H9 (cell line): ENCODE measurements at regions not wholly inside any gene's neighbourhood (a gene's known extent, or its start where the extent isn't known, plus 50 kb on each side); places are given as distances from the start of the nearest gene placed in this dataset.

ENCODE experiments used
- DNase-seq: peaks from one replicate; pipeline ENCODE4 v3.0.0-alpha.2; 2017
- H2AFZ ChIP-seq: one replicate; pipeline ENCODE4 v1.6.1; 2013; ENCODE audit warnings: mild to moderate bottlenecking, low read length, control low read depth, moderate library complexity
- H2AK5ac ChIP-seq: 2 replicates; pipeline ENCODE4 v1.6.1; 2013; ENCODE audit warnings: low read length, control low read depth, mixed read lengths; ENCODE audit not compliant: insufficient read length
- H2BK120ac ChIP-seq: one replicate; pipeline ENCODE4 v1.6.1; 2013; ENCODE audit warnings: low read depth, mild to moderate bottlenecking, low read length, control low read depth, inconsistent platforms; ENCODE audit not compliant: poor library complexity, severe bottlenecking
- H2BK12ac ChIP-seq: 2 replicates; pipeline ENCODE4 v1.6.1; 2013; ENCODE audit warnings: low read length, control low read depth, mixed read lengths, low read depth; ENCODE audit not compliant: insufficient read length
- H2BK15ac ChIP-seq: 2 replicates; pipeline ENCODE4 v1.6.1; 2013; ENCODE audit warnings: low read depth, low read length, control low read depth
- H2BK20ac ChIP-seq: one replicate; pipeline ENCODE4 v1.6.1; 2013; ENCODE audit warnings: low read depth, mild to moderate bottlenecking, low read length, control low read depth, inconsistent platforms; ENCODE audit not compliant: poor library complexity, severe bottlenecking
- H2BK5ac ChIP-seq: 2 replicates; pipeline ENCODE4 v1.6.1; 2013; ENCODE audit warnings: low read length, control low read depth, mixed read lengths; ENCODE audit not compliant: insufficient read length
- H3K14ac ChIP-seq: 2 replicates; pipeline ENCODE4 v1.6.1; 2013; ENCODE audit warnings: low read length, control low read depth; ENCODE audit not compliant: insufficient read depth
- H3K18ac ChIP-seq: 2 replicates; pipeline ENCODE4 v1.6.1; 2013; ENCODE audit warnings: low read depth, mild to moderate bottlenecking, mixed read lengths, low read length, control low read depth; ENCODE audit not compliant: insufficient read length
- H3K23ac ChIP-seq: 2 replicates; pipeline ENCODE4 v1.6.1; 2013; ENCODE audit warnings: low read length, control low read depth, mixed read lengths, low read depth; ENCODE audit not compliant: insufficient read length
- H3K23me2 ChIP-seq: 2 replicates; pipeline ENCODE4 v1.6.1; 2013; ENCODE audit warnings: low read depth, mild to moderate bottlenecking, mixed read lengths, low read length, control low read depth; ENCODE audit not compliant: insufficient read length, poor library complexity, severe bottlenecking
- H3K27ac ChIP-seq: 2 replicates; pipeline ENCODE4 v1.5.1; 2013; ENCODE audit warnings: low read length, control low read depth, mixed read lengths, low read depth; ENCODE audit not compliant: insufficient read length
- H3K27me3 ChIP-seq: 2 replicates; pipeline ENCODE4 v1.6.1; 2013; ENCODE audit warnings: low read length, control low read depth, inconsistent platforms; ENCODE audit not compliant: insufficient read depth
- H3K4ac ChIP-seq: 2 replicates; pipeline ENCODE4 v1.6.1; 2013; ENCODE audit warnings: low read depth, mild to moderate bottlenecking, control low read depth, inconsistent platforms, low read length, moderate library complexity
- H3K4me1 ChIP-seq: 2 replicates; pipeline ENCODE4 v1.6.1; 2013; ENCODE audit warnings: low read length, control low read depth, inconsistent platforms; ENCODE audit not compliant: insufficient read depth
- H3K4me2 ChIP-seq: 2 replicates; pipeline ENCODE4 v1.6.1; 2013; ENCODE audit warnings: low read length, control low read depth, mixed read lengths; ENCODE audit not compliant: insufficient read length, insufficient read depth
- H3K56ac ChIP-seq: 2 replicates; pipeline ENCODE4 v1.6.1; 2013; ENCODE audit warnings: low read depth, mild to moderate bottlenecking, mixed read lengths, low read length, control low read depth; ENCODE audit not compliant: insufficient read length
- H3K79me1 ChIP-seq: 2 replicates; pipeline ENCODE4 v1.6.1; 2013; ENCODE audit warnings: low read depth, mild to moderate bottlenecking, moderate library complexity, low read length, control low read depth, inconsistent platforms; ENCODE audit not compliant: insufficient read depth, poor library complexity, severe bottlenecking
- H3K79me2 ChIP-seq: 2 replicates; pipeline ENCODE4 v1.6.1; 2013; ENCODE audit warnings: low read length, control low read depth, inconsistent platforms; ENCODE audit not compliant: insufficient read depth
- H3K9ac ChIP-seq: 2 replicates; pipeline ENCODE4 v1.6.1; 2013; ENCODE audit warnings: low read length, control low read depth, mixed read lengths; ENCODE audit not compliant: insufficient read length; ENCODE audit errors: extremely low read depth
- H3K9me3 ChIP-seq: one replicate; pipeline ENCODE4 v1.6.1; 2013; ENCODE audit warnings: low read depth, low read length, inconsistent platforms; ENCODE audit not compliant: control insufficient read depth
- H3T11ph ChIP-seq: one replicate; pipeline ENCODE4 v1.6.1; 2013; ENCODE audit warnings: mild to moderate bottlenecking, low read length, control low read depth, inconsistent platforms
- H4K20me1 ChIP-seq: one replicate; pipeline ENCODE4 v1.6.1; 2013; ENCODE audit not compliant: control insufficient read depth, insufficient read length, insufficient read depth
- H4K5ac ChIP-seq: 2 replicates; pipeline ENCODE4 v1.6.1; 2013; ENCODE audit warnings: low read depth, mild to moderate bottlenecking, mixed read lengths, low read length, control low read depth; ENCODE audit not compliant: insufficient read length
- H4K8ac ChIP-seq: replicated peaks from 2 replicates; pipeline ENCODE4 v1.6.1; 2013; ENCODE audit warnings: low read length, control low read depth, mixed read lengths, low read depth; ENCODE audit not compliant: insufficient read length
- H4K91ac ChIP-seq: 2 replicates; pipeline ENCODE4 v1.6.1; 2013; ENCODE audit warnings: low read depth, mild to moderate bottlenecking, moderate library complexity, mixed read lengths, low read length, control low read depth; ENCODE audit not compliant: insufficient read length
- H3K27ac Mint-ChIP-seq, 3 experiments: 2 replicates in 2 of 3; 3 replicates in 1 of 3; pipeline ENCODE4 v1.8.0; 2020 to 2021; ENCODE audit warnings: mixed read lengths in 3 of 3, mild to moderate bottlenecking in 1 of 3, moderate library complexity in 1 of 3
- H3K27me3 Mint-ChIP-seq: 2 replicates; pipeline ENCODE4 v1.8.0; 2021; ENCODE audit warnings: low read depth, mild to moderate bottlenecking, moderate library complexity, mixed read lengths
- H3K36me3 Mint-ChIP-seq, 3 experiments: 2 replicates in 2 of 3; 3 replicates in 1 of 3; pipeline ENCODE4 v1.8.0; 2020 to 2021; ENCODE audit warnings: low read depth in 3 of 3, mixed read lengths in 3 of 3; ENCODE audit not compliant: insufficient read depth in 1 of 3
- H3K4me1 Mint-ChIP-seq, 2 experiments: 2 replicates each; pipeline ENCODE4 v1.8.0; 2020; ENCODE audit warnings: mixed read lengths in 2 of 2
- H3K4me3 Mint-ChIP-seq, 2 experiments: 2 replicates in 1 of 2; 3 replicates in 1 of 2; pipeline ENCODE4 v1.8.0; 2020 to 2021; ENCODE audit warnings: mild to moderate bottlenecking in 2 of 2, mixed read lengths in 2 of 2, moderate library complexity in 1 of 2
- H3K9me3 Mint-ChIP-seq, 2 experiments: 2 replicates in 1 of 2; 3 replicates in 1 of 2; pipeline ENCODE4 v1.8.0; 2020; ENCODE audit warnings: mild to moderate bottlenecking in 2 of 2, mixed read lengths in 2 of 2, moderate library complexity in 1 of 2
- WGBS: extraction: QIAGEN DNeasy Blood & Tissue Kit; methylation state at CpG from one replicate; pipeline ENCODE4 v1.1.7; 2013; ENCODE audit warnings: missing lambda C conversion rate, low lambda C conversion rate, mixed read lengths; ENCODE audit not compliant: insufficient read length; ENCODE audit errors: extremely low coverage; 5-methylcytosine and 5-hydroxymethylcytosine counted together
- TF ChIP-seq, protein P1 (sequence below): fragments of 200-600 bp; sonication (generic); conservative IDR thresholded peaks from 3 replicates; pipeline ENCODE4 v1.8.0; 2021; ENCODE audit warnings: antibody characterized with exemption, mild to moderate bottlenecking

DNA sequence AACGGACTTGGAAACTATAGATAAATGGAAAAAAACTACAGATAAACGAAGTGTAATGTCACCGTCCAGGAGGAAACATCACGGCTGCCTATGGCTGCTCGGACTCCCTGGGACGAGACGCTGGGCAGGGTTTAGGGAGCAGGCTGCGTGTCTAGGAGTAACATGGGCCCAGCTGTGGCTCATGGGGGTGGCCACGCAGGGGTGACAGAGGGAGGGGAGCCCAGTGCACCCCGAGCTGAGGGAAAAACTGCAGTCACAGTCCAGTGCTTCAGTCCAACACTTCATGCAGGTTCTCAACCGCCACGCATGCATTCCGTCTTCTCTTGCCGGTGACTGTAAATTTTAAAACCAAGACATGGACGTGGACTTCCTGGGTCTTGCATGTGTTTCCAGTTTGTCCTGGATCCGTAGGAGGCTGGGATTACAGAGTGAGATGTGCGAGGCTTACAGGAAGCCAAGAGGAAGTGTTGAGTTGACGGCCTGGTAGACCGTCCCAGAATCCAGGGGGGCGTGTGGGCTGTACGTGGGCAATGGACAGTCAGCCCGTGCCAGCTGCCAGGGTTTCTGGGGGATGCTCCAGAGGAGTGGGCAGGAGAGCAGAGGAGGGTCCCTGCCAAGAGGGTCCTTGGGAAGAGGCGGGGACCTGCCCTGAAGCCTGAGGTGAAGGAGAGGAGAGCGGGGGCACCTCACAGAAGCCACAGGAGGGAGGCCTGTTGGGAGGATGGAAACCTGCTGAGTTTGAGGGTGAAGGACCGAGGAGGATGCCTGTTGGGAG is 691.4 kb downstream of the BRD1 start:
- Mint-ChIP-seq H3K4me3 (no peak overlapping the region), H3K36me3 (no peaks in the 10 kb centered on the region; a peak in 1 of 7 replicates)

More for the DNA sequence above, 691.4 kb downstream of the BRD1 start:
- Histone ChIP-seq H3K9ac (no peak overlapping the region), H4K5ac (no peak overlapping the region), H3K79me2 (no peaks in the 10 kb centered on the region), H3K27ac (no peak overlapping the region), H3K9me3 (no peaks in the 10 kb centered on the region), H3K23me2 (no peaks in the 10 kb centered on the region), H4K20me1 (no peaks in the 10 kb centered on the region), H4K91ac (no peak overlapping the region), H3K79me1 (no peaks in the 10 kb centered on the region), H4K8ac (no peak overlapping the region), H3K4ac (no peak overlapping the region), H2BK120ac (no peak overlapping the region), H2BK15ac (no peak overlapping the region), H2AK5ac (no peak overlapping the region), H2BK5ac (no peak overlapping the region), H2BK20ac (no peak overlapping the region), H3K23ac (no peak overlapping the region), H2BK12ac (no peak overlapping the region), H3K4me1 (no peaks in the 10 kb centered on the region), H3K18ac (no peak overlapping the region), H3K14ac (no peak overlapping the region), H3K4me2 (no peak overlapping the region), H3K27me3 (no peaks in the 10 kb centered on the region), H3T11ph (no peak overlapping the region), H2AFZ (no peak overlapping the region), H3K56ac (no peak overlapping the region)
- Mint-ChIP-seq H3K27me3 (peaks cover 12% of the 10 kb centered on the region), H3K4me1 (peaks cover 7 to 11% of the 10 kb centered on the region in 2 experiments), H3K27ac (peak overlapping the region in 1 of 3 experiments; percentile 88; a peak in 2 of 7 replicates), H3K9me3 (no peaks in the 10 kb centered on the region; a peak in 1 of 5 replicates)
- WGBS = no CpG with 5 or more reads among the region's 25 CpGs
- TF ChIP-seq, protein P1, sequence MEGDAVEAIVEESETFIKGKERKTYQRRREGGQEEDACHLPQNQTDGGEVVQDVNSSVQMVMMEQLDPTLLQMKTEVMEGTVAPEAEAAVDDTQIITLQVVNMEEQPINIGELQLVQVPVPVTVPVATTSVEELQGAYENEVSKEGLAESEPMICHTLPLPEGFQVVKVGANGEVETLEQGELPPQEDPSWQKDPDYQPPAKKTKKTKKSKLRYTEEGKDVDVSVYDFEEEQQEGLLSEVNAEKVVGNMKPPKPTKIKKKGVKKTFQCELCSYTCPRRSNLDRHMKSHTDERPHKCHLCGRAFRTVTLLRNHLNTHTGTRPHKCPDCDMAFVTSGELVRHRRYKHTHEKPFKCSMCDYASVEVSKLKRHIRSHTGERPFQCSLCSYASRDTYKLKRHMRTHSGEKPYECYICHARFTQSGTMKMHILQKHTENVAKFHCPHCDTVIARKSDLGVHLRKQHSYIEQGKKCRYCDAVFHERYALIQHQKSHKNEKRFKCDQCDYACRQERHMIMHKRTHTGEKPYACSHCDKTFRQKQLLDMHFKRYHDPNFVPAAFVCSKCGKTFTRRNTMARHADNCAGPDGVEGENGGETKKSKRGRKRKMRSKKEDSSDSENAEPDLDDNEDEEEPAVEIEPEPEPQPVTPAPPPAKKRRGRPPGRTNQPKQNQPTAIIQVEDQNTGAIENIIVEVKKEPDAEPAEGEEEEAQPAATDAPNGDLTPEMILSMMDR = no peak
- DNase-seq = no peak
